Adrenal gland (tissue), 9 donors: ENCODE measurements at regions not wholly inside any gene's neighbourhood (a gene's known extent, or its start where the extent isn't known, plus 50 kb on each side); places are given as distances from the start of the nearest gene placed in this dataset.

Source experiments
- DNase-seq, 7 donors: peaks; one replicate each; pipeline ENCODE4 v3.0.0-alpha.2; 2019 to 2020
- H3K27ac ChIP-seq, 5 donors: fragments of 200-600 bp; sonication (generic) in 4 of 5; 1 replicate in 3 of 5; 2 replicates in 2 of 5; pipeline versions ENCODE4 v1.5.1 to v1.8.0; 2016 to 2020; ENCODE audit warnings: mild to moderate bottlenecking in 1 of 5
- H3K27me3 ChIP-seq: fragments of 200-600 bp; 2 replicates; pipeline ENCODE4 v1.8.0; 2021
- H3K36me3 ChIP-seq, 2 donors: fragments of 200-600 bp; replicated peaks in 1 of 2; 1 replicate in 1 of 2; 2 replicates in 1 of 2; pipeline versions ENCODE4 v1.5.1 to v1.8.0; 2018 to 2022
- H3K4me1 ChIP-seq, 2 donors: fragments of 200-600 bp; replicated peaks in 1 of 2; 1 replicate in 1 of 2; 2 replicates in 1 of 2; pipeline versions ENCODE4 v1.5.1 to v1.8.0; 2018 to 2021
- H3K4me3 ChIP-seq, 4 donors: fragments of 200-600 bp; sonication (generic) in 3 of 4; one replicate each; pipeline ENCODE4 v1.5.1; 2016 to 2018
- H3K9me3 ChIP-seq, 3 donors: fragments of 200-600 bp; sonication (generic) in 1 of 3; replicated peaks in 1 of 3; 1 replicate in 2 of 3; 2 replicates in 1 of 3; pipeline versions ENCODE4 v1.5.1 to v1.8.0; 2016 to 2021
- CTCF ChIP-seq, 6 experiments: fragments of 450-650 bp in 4 of 6; fragments of 200-600 bp in 2 of 6; sonication (generic) in 1 of 6; IDR thresholded peaks; 1 replicate in 5 of 6; 2 replicates in 1 of 6; pipeline versions ENCODE4 v1.5.1 to v1.8.0; 2016 to 2021; ENCODE audit warnings: antibody characterized with exemption in 6 of 6, mild to moderate bottlenecking in 2 of 6, moderate library complexity in 1 of 6
- POLR2A ChIP-seq, 2 donors: fragments of 450-650 bp; IDR thresholded peaks; one replicate each; pipeline ENCODE4 v1.6.1; 2017; ENCODE audit warnings: antibody characterized with exemption in 2 of 2, mild to moderate bottlenecking in 2 of 2, moderate library complexity in 1 of 2
- WGBS, 4 donors: extraction: QIAGEN DNeasy Blood & Tissue Kit in 2 of 4; methylation state at CpG; one replicate each; pipeline versions ENCODE4 v1.1.5 to v1.1.7; 2013 to 2017; 5-methylcytosine and 5-hydroxymethylcytosine counted together
- intact Hi-C, 2 donors: fragments of 100-400 bp; cut with DNase I; formaldehyde crosslinking; loops; one replicate each; pipeline versions ENCODE4 v1.14.1 to v1.15.0; 2022 to 2023
- donor health status: healthy with polysubstance abuse.
- donor health status: Bipolar disorder and iron deficiency.
- donor health status: DM: yes; HTN: yes; CAD: no.
- donor health status: DM: no; HTN: no; CAD: no.
- donor health status: DM: no; HTN: no; CAD: no.

GRCh38 chr2:22616031-22616430, 768.9 kb upstream of the KLHL29 start:
- intact Hi-C loops = no loop called here
- H3K4me1 ChIP-seq = no peaks in the 10 kb centered on the region
- TF ChIP-seq CTCF (IDR thresholded peaks at IDR 0.05) (no peak), POLR2A (IDR thresholded peaks at IDR 0.05) (no peak)
- no peaks in the 10 kb centered on the region for H3K36me3 ChIP-seq
- H3K9me3 ChIP-seq = no peaks in the 10 kb centered on the region
- DNase-seq = no peak
- no peaks in the 10 kb centered on the region for H3K27me3 ChIP-seq
- 72 to 96% (median 87%) methylated on average over 3 of the region's 3 CpGs for WGBS, 4 donors
- no peak overlapping the region for H3K4me3 ChIP-seq
- H3K27ac ChIP-seq = no peak overlapping the region

- TF ChIP-seq CTCF (IDR thresholded peaks at IDR 0.05) (no peak), POLR2A (IDR thresholded peaks at IDR 0.05) (no peak)
- Histone ChIP-seq H3K9me3 (no peaks in the 10 kb centered on the region), H3K4me1 (no peaks in the 10 kb centered on the region), H3K27me3 (no peaks in the 10 kb centered on the region), H3K27ac (no peak overlapping the region), H3K36me3 (no peaks in the 10 kb centered on the region), H3K4me3 (no peak overlapping the region)
- WGBS, 4 donors = 68 to 83% (median 76%) methylated on average over 3 of the region's 3 CpGs
- DNase-seq = no peak
- intact Hi-C loops = no loop called here
Measured at GRCh38 chr2:22623620-22624019, 761.4 kb upstream of the KLHL29 start.

- intact Hi-C loops = no loop called here
- WGBS, 4 donors = 31 to 56% (median 40%) methylated on average over 2 of the region's 2 CpGs
- Histone ChIP-seq H3K9me3 (no peaks in the 10 kb centered on the region), H3K27ac (no peak overlapping the region), H3K36me3 (no peaks in the 10 kb centered on the region), H3K4me3 (no peak overlapping the region), H3K4me1 (no peaks in the 10 kb centered on the region), H3K27me3 (no peaks in the 10 kb centered on the region)
- no peak for DNase-seq
- TF ChIP-seq POLR2A (IDR thresholded peaks at IDR 0.05) = no peak
- TF ChIP-seq CTCF (IDR thresholded peaks at IDR 0.05) = no peak
Measured at GRCh38 chr2:22626621-22627020, 758.4 kb upstream of the KLHL29 start.

GRCh38 chr2:22628221-22628620, 756.8 kb upstream of the KLHL29 start:
- Histone ChIP-seq H3K36me3 (no peaks in the 10 kb centered on the region), H3K27ac (no peak overlapping the region), H3K4me1 (no peaks in the 10 kb centered on the region), H3K9me3 (no peaks in the 10 kb centered on the region), H3K4me3 (no peak overlapping the region), H3K27me3 (no peaks in the 10 kb centered on the region)
- intact Hi-C loops = no loop called here
- no peak for DNase-seq
- TF ChIP-seq POLR2A (IDR thresholded peaks at IDR 0.05) (no peak), CTCF (IDR thresholded peaks at IDR 0.05) (no peak)
- 57 to 85% (median 72%) methylated on average over 2 of the region's 2 CpGs for WGBS, 4 donors
